ENCODE measurements at regions not wholly inside any gene's neighbourhood (a gene's known extent, or its start where the extent isn't known, plus 50 kb on each side); places are given as distances from the start of the nearest gene placed in this dataset.
A peak's percentile ranks its signal among the peaks of the same experiment; 100 is the strongest.

DNA sequence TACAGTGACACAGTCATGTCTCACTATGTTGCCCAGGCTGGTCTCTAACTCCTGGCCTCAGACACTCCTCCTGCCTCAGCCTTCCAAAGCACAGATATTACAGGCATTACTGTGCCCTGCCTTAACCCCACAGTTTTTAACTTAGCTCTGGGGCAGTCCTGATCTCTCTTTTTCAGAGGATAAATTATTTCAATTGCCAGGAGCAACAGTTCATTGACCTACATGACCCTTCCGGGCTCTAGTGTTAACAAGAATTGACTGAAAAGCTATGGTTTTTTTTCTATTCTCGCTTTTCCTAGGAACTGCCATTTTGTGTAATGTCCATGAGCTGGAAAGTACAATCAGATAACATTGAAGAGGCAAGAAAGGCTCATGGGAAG lies 92.8 kb downstream of the HNRNPLL start:
- no peak for DNase-seq

DNA sequence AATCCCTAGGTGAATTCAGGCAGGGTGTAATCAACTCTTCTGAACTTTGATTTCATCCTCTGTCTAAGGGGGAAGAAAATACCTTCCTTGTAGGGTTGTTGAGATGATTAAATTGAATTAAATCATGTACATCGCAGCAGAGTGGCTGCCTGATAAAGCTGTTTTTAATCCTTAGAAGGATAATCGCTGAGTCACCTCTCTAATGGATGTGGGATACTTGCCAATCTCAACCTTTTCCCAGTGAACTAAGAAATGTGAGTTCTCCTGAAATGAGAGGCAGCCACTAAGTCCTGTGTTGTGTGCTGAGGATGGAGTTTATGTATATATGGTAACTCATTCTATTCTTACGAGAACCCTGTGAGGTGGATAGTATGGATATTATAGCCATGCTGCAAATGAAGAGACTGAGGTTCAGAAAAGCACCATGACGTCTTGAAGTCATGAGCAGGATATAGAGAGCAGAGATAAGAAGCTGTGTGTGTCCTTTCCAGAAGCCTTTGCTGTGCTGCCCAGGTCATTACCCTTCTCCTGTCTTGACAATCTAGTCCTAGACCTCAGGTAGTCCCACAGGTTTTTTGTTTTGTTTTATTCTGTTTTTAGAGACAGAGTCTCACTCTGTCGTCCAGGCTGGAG lies 93.3 kb downstream of the HNRNPLL start:
- DNase-seq = no peak

DNA sequence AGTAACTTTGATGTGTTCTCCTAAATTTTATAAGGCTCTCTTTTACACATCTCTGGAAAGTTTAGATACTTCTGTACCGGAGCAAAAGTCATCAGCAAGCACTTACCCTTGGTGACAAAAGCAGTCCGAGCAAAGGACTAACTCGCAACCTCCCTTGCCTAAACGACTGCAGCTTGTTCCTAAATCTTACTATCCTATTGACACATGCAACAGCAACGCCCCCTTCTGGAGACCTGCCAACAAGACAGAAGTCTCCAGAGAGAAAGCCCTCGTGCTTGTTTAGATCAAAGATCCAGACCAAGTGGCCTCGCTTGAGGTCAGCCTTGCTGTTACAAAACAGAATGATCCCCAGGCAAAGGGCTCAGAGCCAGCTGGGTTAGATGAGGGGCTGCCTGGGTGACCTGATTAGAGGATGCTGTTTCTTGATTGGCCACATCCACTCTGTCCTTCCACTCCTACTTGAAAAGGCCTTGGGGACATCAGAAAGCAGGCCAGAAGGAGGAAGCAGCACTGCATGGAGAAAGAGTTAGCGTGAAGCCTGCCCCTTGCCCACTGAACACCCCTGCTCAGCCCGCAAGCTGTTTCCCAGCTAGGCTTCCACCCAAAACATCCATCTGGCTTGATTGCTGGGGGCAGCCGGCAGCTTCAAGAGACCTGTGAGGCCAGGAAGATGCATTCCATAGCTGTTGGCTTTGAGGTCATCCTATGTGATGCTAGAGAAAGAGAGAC lies 94.3 kb downstream of the HNRNPLL start:
- peak; percentile 87 for DNase-seq

DNA sequence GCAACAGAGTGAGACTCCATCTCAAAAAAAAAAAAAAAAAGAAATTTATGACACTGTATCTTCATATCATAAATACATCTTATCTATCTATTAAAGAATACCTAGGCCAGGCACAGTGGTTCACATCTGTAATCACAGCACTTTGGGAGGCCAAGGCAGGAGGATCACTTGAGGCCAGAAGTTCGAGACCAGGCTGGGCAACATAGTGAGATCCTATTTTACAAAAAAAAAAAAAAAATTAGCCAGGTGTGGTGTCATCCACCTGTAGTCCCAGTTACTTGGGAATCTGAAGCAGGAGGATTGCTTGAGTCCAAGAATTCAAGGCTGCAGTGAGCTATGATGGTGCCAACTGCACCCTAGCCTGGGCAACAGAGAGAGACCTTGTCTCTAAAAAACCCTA lies 95.0 kb downstream of the HNRNPLL start:
- DNase-seq = no peak

DNA sequence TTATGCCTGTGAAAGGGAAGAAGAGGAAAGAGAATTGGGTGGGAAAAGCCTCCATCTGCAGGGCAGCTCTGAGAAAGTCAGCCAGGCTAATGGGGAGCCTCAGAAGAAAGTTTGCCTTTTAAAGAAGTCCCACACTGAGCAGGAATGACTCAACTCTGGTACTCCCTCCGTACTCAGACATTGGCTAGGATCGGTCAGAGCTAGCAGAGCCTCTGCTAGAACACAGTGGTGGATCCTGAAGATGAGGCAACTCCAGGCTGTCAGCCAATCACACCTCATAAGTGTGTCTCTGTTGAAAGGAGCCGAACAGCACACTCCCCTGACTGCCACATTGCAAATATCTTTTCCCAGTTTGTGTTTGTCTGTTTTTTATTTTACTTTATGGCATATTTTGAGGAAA lies 96.9 kb downstream of the HNRNPLL start:
- DNase-seq = no peak

DNA sequence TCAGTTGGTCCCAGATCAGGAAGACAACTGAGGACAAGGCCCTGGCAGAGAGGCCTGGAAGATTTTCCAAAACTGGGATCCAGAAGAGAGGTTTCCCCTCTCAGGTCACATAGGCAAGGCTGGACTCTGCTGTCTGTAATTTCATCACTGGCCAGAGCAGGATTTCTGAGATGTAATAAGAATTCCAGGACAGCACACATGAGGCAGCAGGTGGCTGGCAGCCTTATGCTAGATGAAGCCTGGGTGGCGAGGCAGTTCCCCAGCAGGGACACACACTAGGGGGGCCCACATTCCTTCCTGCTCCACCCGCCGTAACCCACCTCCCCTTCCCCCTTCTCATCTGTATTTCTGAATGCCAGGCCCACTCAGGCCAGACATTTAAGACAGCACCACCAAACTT lies 98.6 kb downstream of the HNRNPLL start:
- no peak for DNase-seq

DNA sequence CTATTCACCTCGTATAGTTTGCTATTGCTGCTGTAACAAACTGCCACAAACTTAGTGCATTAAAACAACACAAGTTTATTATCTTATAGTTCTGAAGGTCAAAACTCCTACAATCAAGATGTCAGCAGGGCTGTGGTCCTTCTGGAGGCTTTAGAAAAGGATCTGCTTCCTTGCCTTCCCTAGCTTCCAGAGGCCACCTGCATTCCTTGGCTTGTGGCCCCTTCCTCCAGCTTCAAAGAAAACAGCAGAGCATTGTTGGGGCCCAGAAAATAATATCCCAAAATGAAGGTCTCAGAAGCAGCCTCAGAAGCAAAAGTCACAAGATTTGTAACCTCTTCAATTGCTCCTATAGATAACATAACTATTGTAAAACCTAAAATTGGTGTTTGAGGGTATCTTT lies 100.6 kb downstream of the HNRNPLL start:
- DNase-seq = no peak

DNA sequence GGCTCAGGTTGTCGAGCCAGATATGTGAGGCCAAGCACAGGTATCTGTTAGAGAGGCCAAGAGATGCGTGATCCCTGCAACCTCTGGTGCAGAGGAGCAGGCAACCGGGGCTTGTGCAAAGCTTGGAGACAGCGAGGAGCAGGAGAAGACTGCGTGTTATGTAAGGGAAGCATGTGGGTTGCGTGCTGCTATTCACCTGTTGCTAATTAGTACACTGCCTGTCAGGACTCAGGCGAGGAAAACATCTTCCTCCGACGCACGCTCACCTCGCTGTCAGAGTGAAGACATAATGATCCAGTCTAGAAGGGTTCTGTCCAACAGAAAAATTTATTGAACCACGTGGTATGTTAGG lies 102.5 kb downstream of the HNRNPLL start:
- DNase-seq = no peak

DNA sequence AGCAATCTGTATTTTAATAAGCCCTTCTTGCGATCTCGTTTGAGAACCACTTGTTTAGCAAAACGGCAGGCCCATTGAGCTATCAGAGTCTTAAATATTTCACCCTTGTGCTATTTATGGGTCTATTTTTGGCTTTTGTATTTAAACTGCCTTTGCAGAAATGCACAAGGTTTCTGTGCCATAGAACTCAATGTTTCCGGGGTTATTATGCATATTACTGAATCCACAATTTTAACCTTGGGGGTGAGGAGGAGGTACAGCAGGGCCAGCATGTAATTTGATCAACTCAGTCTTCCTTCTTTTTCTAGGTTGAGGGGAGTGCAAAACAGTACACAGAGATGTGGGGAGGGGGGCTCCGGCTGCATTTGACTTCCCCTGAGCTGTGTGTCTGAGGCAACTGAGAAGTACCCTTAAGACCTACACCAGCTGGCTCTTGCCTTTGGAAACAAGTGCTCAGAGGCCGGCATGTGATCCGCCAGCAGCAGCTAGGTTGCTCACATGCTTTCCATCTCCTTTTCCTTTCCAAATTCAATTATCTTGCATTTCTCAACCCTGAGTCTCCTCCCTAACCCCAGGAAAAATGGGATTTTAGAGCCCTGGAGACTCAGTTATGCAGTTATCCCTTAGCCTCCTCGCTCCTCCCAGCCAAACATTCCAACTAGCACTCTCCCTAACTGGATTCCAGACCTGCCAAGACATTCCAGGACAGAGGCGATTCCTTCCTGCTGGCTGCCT lies 103.0 kb downstream of the HNRNPLL start:
- no peak for DNase-seq

DNA sequence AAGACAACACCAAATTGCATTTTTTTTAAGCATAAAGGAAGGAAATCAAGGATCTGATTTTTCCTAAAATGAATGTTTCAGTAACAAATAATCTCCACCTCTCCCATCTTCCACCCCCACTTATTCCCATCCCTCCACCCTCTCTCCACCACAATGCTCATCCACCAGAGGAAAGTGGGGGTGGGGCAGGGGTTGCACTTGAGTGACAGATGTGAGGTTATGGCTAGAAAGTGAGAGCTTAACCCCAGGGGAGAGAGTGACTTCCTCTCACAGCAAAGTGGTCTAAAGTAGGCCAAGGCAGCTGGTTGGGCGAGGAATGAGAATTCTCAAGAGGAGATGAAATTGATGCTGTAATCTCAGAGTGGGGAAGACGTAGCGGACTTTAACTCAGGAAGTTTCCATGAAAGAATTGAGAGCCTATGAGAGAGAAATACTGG lies 104.7 kb downstream of the HNRNPLL start:
- DNase-seq = no peak

DNA sequence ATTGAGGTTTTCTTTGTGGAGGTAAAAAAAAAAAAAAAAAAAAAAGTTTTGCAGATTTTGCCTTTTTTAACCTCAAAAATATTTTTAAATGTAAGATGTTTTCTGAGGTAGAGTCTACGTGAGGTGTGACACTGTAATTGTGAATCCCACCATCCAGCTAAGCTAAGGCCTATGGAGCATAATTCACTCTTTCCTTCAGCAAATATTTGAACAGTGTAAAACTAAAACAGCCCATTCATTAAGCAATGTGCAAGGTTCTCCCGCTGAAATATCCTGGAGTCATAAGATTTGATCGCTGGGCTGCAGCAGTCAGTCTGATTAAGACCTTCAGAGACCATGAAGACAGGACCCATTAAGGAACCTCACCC lies 105.1 kb downstream of the HNRNPLL start:
- no peak for DNase-seq

DNA sequence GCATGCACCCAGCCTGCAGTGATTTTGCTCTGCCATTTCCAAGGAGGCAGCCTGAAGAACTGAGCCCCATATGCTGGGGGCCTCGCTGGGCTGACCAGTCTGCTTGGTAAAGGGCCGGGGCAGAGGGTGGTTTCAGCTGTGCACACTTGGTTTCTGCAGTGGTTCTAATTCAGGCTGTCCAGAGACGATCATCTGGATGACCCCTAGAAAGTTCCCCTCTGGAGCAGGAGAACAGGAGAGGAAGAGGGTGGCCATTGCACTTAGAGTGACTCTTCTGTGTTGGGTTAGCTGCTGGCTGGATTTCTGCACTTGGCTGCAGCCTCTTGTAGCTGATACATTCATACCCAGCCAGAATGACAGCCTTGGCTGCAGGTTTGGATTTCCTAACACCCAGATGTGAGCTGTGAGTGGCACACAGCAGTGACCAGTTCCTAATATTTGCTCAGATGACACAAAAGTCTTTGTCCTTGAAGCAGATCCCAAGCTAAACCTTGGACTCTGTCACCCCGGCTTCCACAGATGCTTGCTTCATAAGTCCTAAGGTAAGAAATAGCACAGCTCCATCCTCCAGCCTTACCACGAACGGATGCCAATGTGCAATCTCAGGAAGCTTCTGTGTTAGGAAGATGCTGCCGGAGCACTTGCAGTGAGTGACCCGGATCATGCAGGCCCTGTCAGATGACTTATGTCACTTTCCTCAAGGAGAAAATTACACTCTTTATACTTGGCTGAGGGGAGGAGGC lies 105.6 kb downstream of the HNRNPLL start:
- DNase-seq = no peak

DNA sequence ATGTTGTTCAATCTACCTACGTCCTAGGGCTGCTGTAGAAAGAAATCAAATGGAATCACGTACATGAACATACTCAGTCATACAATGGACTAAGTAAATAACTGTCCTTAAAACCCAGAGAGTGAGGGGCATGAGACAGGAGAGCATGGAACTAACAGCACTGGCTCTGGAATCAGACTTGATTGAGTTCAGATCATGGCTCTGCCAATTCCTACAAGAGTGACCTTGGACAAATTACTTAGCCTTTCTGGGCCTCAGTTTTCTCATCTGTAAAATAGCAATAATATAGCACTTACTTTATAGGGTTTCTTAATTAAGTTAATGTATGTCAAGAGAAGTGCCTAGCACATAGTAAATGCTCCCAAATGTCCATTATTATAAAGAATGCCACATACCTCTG lies 106.8 kb downstream of the HNRNPLL start:
- no peak for DNase-seq

DNA sequence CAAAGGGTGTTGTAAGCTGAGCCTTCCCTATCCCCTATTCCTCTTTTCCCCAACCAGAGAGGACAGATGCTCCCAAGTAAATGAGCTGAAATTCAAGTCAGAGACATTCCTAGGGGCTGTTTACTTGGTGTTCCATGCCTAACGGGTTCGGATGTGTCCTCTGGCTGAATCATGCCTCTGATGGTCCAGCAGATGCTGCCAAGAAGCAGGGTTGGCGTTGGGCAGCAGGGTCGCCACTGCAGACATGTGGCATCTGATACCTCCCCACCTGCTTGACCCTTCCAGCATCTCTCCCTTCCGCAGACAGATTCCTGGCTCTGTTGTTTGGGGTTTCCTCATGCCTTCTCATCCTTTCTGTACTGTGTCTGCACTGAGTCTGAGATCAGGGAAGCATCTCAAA lies 108.3 kb downstream of the HNRNPLL start:
- no peak for DNase-seq

DNA sequence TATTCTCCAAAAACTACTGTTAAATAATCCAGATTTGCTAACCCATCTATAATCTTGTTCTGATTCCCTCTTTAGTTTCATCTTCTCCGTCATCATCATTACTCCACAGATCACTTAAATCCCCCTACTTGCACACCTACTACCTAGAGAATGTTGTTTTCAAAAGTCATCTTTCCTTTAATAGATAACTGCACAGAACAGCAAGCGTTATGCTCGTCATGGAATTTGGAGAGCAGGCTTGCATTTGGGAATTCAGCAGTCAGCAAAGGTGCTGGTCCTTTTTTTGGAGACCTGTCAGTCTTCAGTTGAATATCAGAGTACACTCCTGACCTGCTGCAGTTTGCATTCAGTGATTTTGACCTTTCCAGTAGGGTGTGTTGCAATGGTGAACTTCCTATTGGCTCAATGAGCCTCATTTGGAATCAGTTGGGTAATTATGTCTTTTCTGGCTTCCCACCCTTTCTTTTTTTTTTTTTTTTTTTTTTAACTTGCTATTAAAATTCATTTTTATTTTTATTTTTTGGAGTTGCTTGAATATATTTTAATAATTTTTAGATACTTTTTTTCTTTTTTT lies 110.6 kb downstream of the HNRNPLL start:
- no peak for DNase-seq

DNA sequence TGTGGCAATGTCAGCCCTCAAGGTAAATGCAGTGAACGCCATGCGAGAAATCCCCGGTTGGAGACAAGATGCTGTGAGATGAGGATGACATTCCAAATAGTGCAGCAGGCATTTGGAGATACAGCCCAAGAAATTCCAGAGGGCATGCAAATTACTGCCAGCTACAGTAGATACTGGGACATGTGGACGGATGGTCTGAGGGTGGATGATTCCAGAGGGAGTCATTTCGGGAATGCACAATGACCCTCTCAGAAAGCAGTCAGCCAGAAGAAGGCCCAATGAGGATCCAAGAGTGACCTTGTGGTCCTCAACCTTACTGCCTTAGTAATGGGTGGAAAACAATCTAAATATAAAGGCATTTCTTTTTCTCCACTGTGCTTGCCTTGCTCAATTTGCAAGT lies 111.3 kb downstream of the HNRNPLL start:
- no peak for DNase-seq

DNA sequence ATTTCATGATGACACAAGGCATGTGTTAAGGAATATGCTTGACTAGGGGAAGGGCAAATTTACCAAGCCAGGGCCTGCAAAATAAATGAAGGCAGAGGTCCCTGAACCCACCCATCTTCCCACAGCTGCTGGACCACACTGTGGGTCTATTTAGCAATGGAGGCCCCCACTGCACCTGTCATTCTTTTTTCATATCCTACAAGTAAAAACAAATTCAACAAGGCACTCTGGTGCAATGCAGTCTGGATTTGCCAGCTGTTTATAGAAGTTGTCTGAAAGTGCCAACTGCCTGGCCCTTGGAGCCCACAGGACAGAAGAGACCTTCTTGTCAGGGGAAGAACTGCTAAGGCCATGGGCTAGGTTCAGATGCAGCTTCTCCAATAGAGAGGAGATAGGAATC lies 112.8 kb upstream of the ATL2 start:
- no peak for DNase-seq

DNA sequence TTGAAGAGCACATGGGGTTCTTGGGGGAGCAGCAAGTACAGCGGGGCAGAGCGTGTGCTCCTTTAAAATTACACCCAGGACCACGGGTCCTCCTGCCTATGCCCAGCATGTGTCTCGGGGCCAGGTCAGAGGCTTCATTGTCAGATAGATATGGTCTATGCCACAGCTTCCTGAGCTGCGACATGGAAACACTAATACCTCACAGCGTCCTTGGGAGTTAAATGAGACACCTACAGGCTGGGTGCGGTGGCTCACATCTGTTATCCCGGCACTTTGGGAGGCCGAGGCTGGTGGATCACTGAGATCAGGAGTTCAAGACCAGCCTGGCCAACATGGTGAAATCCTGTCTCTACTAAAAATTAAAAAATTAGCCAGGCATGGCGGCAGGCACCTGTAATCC lies 110.8 kb upstream of the ATL2 start:
- DNase-seq = no peak

DNA sequence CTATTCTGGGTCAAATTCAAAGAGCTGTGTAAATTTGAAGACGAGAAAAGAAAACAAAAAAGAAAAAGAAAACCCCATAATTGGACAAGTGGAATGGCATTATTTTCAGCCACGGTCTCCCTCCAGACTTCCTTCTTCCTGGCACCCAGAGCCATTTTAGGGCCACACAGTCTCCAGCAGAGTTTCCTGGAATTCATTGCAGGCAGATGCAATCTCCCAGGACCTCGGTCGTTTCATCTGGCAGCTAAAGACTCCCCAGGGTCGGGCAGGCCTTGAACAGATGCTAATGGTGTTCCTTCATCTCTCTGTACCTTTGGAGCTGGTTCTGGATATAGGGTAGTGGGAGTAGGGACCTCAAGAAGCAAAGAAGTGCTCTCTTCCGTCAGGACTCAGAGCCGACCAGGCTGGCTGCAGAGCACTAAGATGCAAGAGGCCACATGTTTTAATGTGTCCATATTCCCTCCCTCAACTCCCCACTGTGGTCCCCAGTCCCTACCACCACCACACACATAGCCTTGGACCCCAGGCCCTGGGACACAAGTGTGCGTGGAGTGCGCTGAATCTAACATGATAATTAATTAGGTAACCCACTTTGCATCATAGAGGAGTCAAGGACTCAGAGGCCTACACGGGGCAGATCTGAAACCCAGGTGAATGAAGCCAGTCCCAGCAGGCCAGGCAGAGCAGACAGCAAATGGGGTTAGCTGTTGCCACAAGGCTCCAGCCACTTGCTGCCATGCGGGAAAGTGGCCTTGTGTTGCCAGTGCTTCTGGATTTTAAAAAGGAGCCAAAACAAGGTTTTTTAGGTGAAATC lies 109.3 kb upstream of the ATL2 start:
- DNase-seq = no peak

DNA sequence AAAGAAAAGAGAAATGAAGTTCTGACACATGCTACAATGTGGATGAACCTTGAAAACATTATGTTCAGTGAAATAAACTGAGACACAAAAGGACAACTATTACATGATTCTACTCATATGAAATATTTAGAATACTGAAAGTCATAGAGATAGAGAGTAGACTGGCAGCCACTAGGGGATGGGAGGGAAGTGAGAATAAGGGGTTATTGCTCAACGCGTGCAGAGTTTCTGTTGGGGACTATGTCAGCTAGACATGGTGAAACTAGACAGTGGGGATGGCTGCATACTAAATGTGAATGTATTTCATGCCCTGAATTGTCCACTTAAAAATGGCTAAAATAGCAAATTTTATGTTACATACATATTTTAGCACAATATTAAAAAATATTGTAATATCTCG lies 108.7 kb upstream of the ATL2 start:
- DNase-seq = no peak

DNA sequence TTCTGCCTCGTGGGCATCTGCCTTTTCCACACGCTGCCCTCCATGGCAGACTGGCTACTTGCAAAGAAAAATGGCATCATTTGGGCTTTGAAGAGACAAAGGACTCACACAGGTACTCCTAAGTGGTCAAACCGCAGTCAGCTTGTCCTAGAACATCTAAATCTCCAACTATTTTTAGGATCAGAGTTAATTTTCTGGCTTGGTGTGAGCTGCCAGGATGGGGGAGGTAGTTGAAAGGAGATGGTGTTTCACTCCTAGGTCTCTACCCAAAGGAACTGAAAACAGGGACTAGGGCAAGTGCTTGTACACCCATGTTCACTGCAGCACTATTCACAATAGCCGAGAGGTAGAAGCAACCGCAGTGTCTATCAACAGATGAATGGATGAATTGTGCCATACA lies 107.9 kb upstream of the ATL2 start:
- DNase-seq = no peak

DNA sequence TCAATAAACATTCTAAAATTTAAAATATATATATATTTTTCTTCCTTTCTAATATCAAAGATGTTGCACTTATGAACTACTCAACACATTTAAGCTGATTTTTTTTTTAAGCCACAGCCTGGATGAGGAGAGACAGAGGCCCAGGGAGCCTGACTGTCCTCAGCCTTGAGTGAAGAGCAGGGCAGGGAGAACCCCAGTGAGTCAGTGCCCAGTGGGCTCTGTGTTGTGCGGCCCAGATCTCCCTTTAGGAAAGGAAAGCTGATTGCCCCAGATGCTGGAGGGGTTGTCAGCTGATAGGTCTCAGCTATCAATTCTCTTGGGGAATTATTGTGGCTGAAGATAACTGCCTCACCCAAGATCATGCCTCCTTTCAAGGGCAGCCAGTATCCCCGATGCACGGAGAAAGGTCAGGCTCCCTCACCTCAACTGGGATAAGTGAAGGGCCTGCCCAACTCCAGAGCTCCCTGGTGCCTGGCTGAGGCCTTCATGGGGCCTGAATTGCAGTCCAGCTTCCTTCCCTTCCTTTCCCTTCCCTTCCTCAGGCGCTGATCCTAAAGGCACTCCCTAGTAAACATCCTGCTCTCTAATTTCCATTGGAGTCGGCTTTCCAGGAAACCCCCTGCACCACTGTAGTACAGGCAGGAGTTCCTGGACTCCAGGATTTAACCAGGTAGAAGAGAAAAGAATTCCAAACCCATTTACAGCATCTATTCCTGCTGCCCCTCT lies 106.9 kb upstream of the ATL2 start:
- DNase-seq = no peak
